Tibial nerve (tissue), 4 donors: ENCODE measurements at regions not wholly inside any gene's neighbourhood (a gene's known extent, or its start where the extent isn't known, plus 50 kb on each side); places are given as distances from the start of the nearest gene placed in this dataset.

Experiments
- DNase-seq, 2 donors: peaks; one replicate each; pipeline ENCODE4 v3.0.0-alpha.2; 2019; ENCODE audit warnings: low spot score in 2 of 2
- H3K27ac ChIP-seq, 4 donors: fragments of 200-600 bp; sonication (generic) in 3 of 4; one replicate each; pipeline ENCODE4 v1.5.1; 2017 to 2019; ENCODE audit warnings: mild to moderate bottlenecking in 1 of 4
- H3K27me3 ChIP-seq, 2 donors: fragments of 200-600 bp; sonication (generic) in 1 of 2; one replicate each; pipeline versions ENCODE4 v1.5.1 to v1.6.0; 2017 to 2019
- H3K36me3 ChIP-seq, 3 donors: fragments of 200-600 bp; sonication (generic); one replicate each; pipeline ENCODE4 v1.5.1; 2018 to 2019
- H3K4me1 ChIP-seq, 4 donors: fragments of 200-600 bp; sonication (generic) in 3 of 4; one replicate each; pipeline ENCODE4 v1.5.1; 2017 to 2019
- H3K4me3 ChIP-seq, 4 donors: fragments of 200-600 bp; sonication (generic) in 3 of 4; one replicate each; pipeline ENCODE4 v1.5.1; 2017 to 2019; ENCODE audit warnings: mild to moderate bottlenecking in 1 of 4, moderate library complexity in 1 of 4
- H3K9me3 ChIP-seq, 4 donors: fragments of 200-600 bp; sonication (generic) in 3 of 4; one replicate each; pipeline ENCODE4 v1.5.1; 2017 to 2019
- EP300 ChIP-seq, 2 donors: sonication (generic); formaldehyde crosslinking; IDR thresholded peaks; one replicate each; pipeline ENCODE4 v1.6.1; 2017; ENCODE audit warnings: antibody characterized with exemption in 2 of 2, mild to moderate bottlenecking in 1 of 2
- POLR2A ChIP-seq, 2 donors: fragments of 450-650 bp; IDR thresholded peaks; one replicate each; pipeline ENCODE4 v1.6.1; 2017; ENCODE audit warnings: antibody characterized with exemption in 2 of 2, mild to moderate bottlenecking in 2 of 2, moderate library complexity in 2 of 2
- WGBS, 2 donors: methylation state at CpG; one replicate each; pipeline ENCODE4 v1.1.5; 2018; 5-methylcytosine and 5-hydroxymethylcytosine counted together
- TF ChIP-seq, protein P1 (sequence below), 5 experiments: fragments of 200-600 bp in 3 of 5; fragments of 450-650 bp in 2 of 5; sonication (generic) in 3 of 5; IDR thresholded peaks; one replicate each; pipeline ENCODE4 v1.5.1; 2016 to 2019; ENCODE audit warnings: antibody characterized with exemption in 5 of 5, mild to moderate bottlenecking in 3 of 5, moderate library complexity in 2 of 5

GRCh38 chr3:118476885-118477618 is 557.6 kb downstream of the IGSF11 start:
- Histone ChIP-seq H3K27me3 (no peaks in the 10 kb centered on the region), H3K4me3 (no peak overlapping the region), H3K27ac (no peak overlapping the region), H3K36me3 (no peaks in the 10 kb centered on the region), H3K9me3 (no peaks in the 10 kb centered on the region), H3K4me1 (no peaks in the 10 kb centered on the region)
- DNase-seq, result no peak
- no peak for TF ChIP-seq POLR2A (IDR thresholded peaks at IDR 0.05)
- TF ChIP-seq, protein P1, sequence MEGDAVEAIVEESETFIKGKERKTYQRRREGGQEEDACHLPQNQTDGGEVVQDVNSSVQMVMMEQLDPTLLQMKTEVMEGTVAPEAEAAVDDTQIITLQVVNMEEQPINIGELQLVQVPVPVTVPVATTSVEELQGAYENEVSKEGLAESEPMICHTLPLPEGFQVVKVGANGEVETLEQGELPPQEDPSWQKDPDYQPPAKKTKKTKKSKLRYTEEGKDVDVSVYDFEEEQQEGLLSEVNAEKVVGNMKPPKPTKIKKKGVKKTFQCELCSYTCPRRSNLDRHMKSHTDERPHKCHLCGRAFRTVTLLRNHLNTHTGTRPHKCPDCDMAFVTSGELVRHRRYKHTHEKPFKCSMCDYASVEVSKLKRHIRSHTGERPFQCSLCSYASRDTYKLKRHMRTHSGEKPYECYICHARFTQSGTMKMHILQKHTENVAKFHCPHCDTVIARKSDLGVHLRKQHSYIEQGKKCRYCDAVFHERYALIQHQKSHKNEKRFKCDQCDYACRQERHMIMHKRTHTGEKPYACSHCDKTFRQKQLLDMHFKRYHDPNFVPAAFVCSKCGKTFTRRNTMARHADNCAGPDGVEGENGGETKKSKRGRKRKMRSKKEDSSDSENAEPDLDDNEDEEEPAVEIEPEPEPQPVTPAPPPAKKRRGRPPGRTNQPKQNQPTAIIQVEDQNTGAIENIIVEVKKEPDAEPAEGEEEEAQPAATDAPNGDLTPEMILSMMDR (IDR thresholded peaks at IDR 0.05), result no peak
- TF ChIP-seq EP300 (IDR thresholded peaks at IDR 0.05), result no peak
- 75 to 80% methylated on average over 2 of the region's 2 CpGs for WGBS, 2 donors

- no peaks in the 10 kb centered on the region for H3K27me3 ChIP-seq
- no peaks in the 10 kb centered on the region for H3K36me3 ChIP-seq
- no peaks in the 10 kb centered on the region for H3K9me3 ChIP-seq
- TF ChIP-seq, protein P1 (IDR thresholded peaks at IDR 0.05), result no peak
- no peak for TF ChIP-seq EP300 (IDR thresholded peaks at IDR 0.05)
- TF ChIP-seq POLR2A (IDR thresholded peaks at IDR 0.05), result no peak
- no peak overlapping the region for H3K4me3 ChIP-seq
- WGBS, 2 donors, result 35 to 55% methylated on average over 2 of the region's 2 CpGs
- DNase-seq, result no peak
- no peaks in the 10 kb centered on the region for H3K4me1 ChIP-seq
- H3K27ac ChIP-seq, result no peak overlapping the region
These were observed 556.9 kb downstream of the IGSF11 start for GRCh38 chr3:118477768-118478167.

DNA sequence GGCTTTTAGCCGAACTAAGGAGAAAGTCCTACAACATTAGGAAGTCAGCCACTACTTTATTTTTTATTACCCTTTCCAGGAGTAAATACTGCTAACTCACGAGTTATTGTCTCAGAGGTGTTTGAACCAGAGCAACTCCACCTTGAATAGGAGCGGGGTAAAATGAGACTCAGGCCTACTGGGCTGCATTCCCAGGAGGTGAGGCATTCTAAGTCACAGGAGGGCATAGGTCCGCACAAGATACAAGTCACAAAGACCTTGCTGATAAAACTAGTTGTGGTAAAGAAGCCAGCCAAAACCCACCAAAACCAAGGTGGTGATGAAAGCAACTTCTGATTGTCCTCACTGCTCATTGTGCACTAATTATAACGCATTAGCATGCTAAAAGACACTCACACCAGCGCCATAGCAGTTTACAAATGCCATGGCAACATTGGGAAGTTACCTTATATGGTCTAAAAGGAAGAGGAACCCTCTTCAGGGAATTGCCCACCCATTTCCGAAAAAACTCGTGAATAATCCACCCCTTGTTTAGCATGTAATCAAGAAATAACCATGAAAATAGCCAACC is 555.9 kb downstream of the IGSF11 start:
- H3K4me3 ChIP-seq, result no peak overlapping the region
- no peak for DNase-seq
- H3K27me3 ChIP-seq, result no peaks in the 10 kb centered on the region
- H3K36me3 ChIP-seq, result no peaks in the 10 kb centered on the region
- H3K27ac ChIP-seq, result no peak overlapping the region
- no peaks in the 10 kb centered on the region for H3K9me3 ChIP-seq
- TF ChIP-seq POLR2A (IDR thresholded peaks at IDR 0.05), result no peak
- TF ChIP-seq, protein P1 (IDR thresholded peaks at IDR 0.05), result no peak
- no peak for TF ChIP-seq EP300 (IDR thresholded peaks at IDR 0.05)
- WGBS, 2 donors, result 79 to 81% methylated on average over 8 of the region's 8 CpGs
- H3K4me1 ChIP-seq, result no peaks in the 10 kb centered on the region

DNA sequence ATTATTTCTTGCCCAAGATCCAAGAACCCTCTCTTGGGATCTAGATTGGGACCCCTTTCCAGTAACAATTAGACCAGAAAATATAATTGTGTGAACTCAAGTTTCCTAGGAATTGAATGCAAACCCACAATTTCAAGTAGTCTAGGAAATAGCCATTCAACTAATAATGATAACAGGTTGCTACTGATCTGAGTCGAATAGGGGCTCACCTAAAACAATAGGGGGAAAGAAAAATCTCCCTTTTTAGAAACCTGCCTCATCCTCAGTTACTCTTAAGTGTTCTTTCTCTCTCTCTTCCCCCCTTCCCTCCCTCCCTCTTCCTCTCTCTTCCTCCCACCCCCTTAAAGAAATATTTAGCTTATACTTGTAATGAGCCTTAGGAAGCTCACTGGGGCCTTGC is 555.3 kb downstream of the IGSF11 start:
- no peaks in the 10 kb centered on the region for H3K4me1 ChIP-seq
- no peaks in the 10 kb centered on the region for H3K9me3 ChIP-seq
- H3K27ac ChIP-seq, result no peak overlapping the region
- no peak overlapping the region for H3K4me3 ChIP-seq
- H3K27me3 ChIP-seq, result no peaks in the 10 kb centered on the region
- 82 to 84% methylated on average over 1 of the region's 1 CpG for WGBS, 2 donors
- no peak for TF ChIP-seq EP300 (IDR thresholded peaks at IDR 0.05)
- TF ChIP-seq POLR2A (IDR thresholded peaks at IDR 0.05), result no peak
- TF ChIP-seq, protein P1 (IDR thresholded peaks at IDR 0.05), result no peak
- H3K36me3 ChIP-seq, result no peaks in the 10 kb centered on the region
- DNase-seq, result no peak

GRCh38 chr3:118480101-118480860 is 554.4 kb downstream of the IGSF11 start:
- no peak for DNase-seq
- Histone ChIP-seq H3K9me3 (no peaks in the 10 kb centered on the region), H3K4me3 (no peak overlapping the region), H3K36me3 (no peaks in the 10 kb centered on the region), H3K27ac (no peak overlapping the region), H3K27me3 (no peaks in the 10 kb centered on the region), H3K4me1 (no peaks in the 10 kb centered on the region)
- 53 to 54% methylated on average over 4 of the region's 4 CpGs for WGBS, 2 donors
- TF ChIP-seq, protein P1 (IDR thresholded peaks at IDR 0.05), result no peak
- TF ChIP-seq POLR2A (IDR thresholded peaks at IDR 0.05), result no peak
